HCT116 (cell line): ENCODE measurements at regions not wholly inside any gene's neighbourhood (a gene's known extent, or its start where the extent isn't known, plus 50 kb on each side); places are given as distances from the start of the nearest gene placed in this dataset.

Experiments used
- ATAC-seq: fragments of 200-7000 bp; cut with Tn5 transposase; 2 replicates; pipeline ENCODE4 v1.9.1; 2020; ENCODE audit warnings: mild to moderate bottlenecking, moderate library complexity
- BruUV-seq: library from RNA; stranded (reverse); fragments of 400-500 nt; replicated peaks from 2 replicates; lab custom pipeline; 2021; lab: Mats Ljungman, UMichigan
- CTCF ChIA-PET: fragments of 300-600 bp; sonication (Branson Sonifier 250); formaldehyde crosslinking; loops from one replicate; lab custom pipeline; 2021; ENCODE audit warnings: antibody characterized with exemption; lab: Charles Lee
- POLR2A ChIA-PET: fragments of 300-600, 350-600 bp; sonication (Branson Sonifier 250); formaldehyde crosslinking; loops from one replicate; lab custom pipeline; 2021; ENCODE audit warnings: antibody characterized with exemption; lab: Charles Lee
- RAD21 ChIA-PET, 2 experiments: fragments of 300-600 bp; sonication (Branson Sonifier 250); formaldehyde crosslinking; loops; one replicate each; lab custom pipeline; 2023; ENCODE audit warnings: low total read pairs in 2 of 2; ENCODE audit not compliant: uncharacterized antibody in 2 of 2, unreplicated experiment in 2 of 2, low non-redundant PET in 1 of 2; lab: Charles Lee
- DNase-seq: peaks from one replicate; pipeline ENCODE4 v3.0.0-alpha.2; 2010; ENCODE audit warnings: low read depth, low spot score
- H2AFZ ChIP-seq: fragments of 200-600 bp; shearing (Covaris generic), sonication (generic); 2 replicates; pipeline ENCODE4 v1.6.1; 2017; ENCODE audit warnings: low read depth, mixed run types, mixed read lengths, antibody characterized with exemption, low read length; ENCODE audit not compliant: poor library complexity, severe bottlenecking
- H3K27ac ChIP-seq: 2 replicates; pipeline ENCODE4 v1.5.1; 2012; ENCODE audit warnings: low read depth, low read length
- H3K27me3 ChIP-seq: fragments of 200-600 bp; sonication (generic); 2 replicates; pipeline ENCODE4 v1.6.1; 2016; ENCODE audit warnings: mixed run types, low read length, mixed read lengths; ENCODE audit not compliant: insufficient read depth
- H3K36me3 ChIP-seq, 2 experiments: fragments of 200-500 bp in 1 of 2; fragments of 200-600 bp in 1 of 2; sonication (Bioruptor generic) in 1 of 2; sonication (generic) in 1 of 2; 2 replicates each; pipeline versions ENCODE4 v1.5.1 to v1.6.1; 2014 to 2016; ENCODE audit warnings: low read length in 2 of 2, inconsistent platforms in 1 of 2, mixed read lengths in 1 of 2, mixed run types in 1 of 2; ENCODE audit not compliant: insufficient read depth in 2 of 2, control insufficient read depth in 1 of 2
- H3K4me1 ChIP-seq, 2 experiments: fragments of 200-600 bp in 1 of 2; sonication (generic) in 1 of 2; 2 replicates each; pipeline versions ENCODE4 v1.5.1 to v1.6.1; 2012 to 2017; ENCODE audit warnings: low read length in 2 of 2, inconsistent platforms in 1 of 2, mild to moderate bottlenecking in 1 of 2, mixed read lengths in 1 of 2, mixed run types in 1 of 2, moderate library complexity in 1 of 2; ENCODE audit not compliant: insufficient read depth in 2 of 2, control insufficient read depth in 1 of 2
- H3K4me2 ChIP-seq: fragments of 200-600 bp; sonication (generic); 2 replicates; pipeline ENCODE4 v1.6.1; 2017; ENCODE audit warnings: mixed run types, low read length, mixed read lengths
- H3K4me3 ChIP-seq, 2 experiments: fragments of 200-600 bp in 1 of 2; sonication (generic) in 1 of 2; replicated peaks in 1 of 2; 2 replicates each; pipeline ENCODE4 v1.5.1; 2011 to 2016; ENCODE audit warnings: low read length in 2 of 2, control low read depth in 1 of 2, low read depth in 1 of 2, mild to moderate bottlenecking in 1 of 2, mixed read lengths in 1 of 2, mixed run types in 1 of 2
- H3K79me2 ChIP-seq: fragments of 200-600 bp; sonication (generic); 2 replicates; pipeline ENCODE4 v1.6.1; 2017; ENCODE audit warnings: mild to moderate bottlenecking, mixed run types, low read length, moderate library complexity, mixed read lengths; ENCODE audit not compliant: insufficient read depth
- H3K9ac ChIP-seq: fragments of 200-600 bp; sonication (generic); 2 replicates; pipeline ENCODE4 v1.6.1; 2016; ENCODE audit warnings: low read length, mixed read lengths
- H3K9me2 ChIP-seq: fragments of 200-600 bp; sonication (generic), shearing (Covaris generic); 2 replicates; pipeline ENCODE4 v1.6.1; 2017; ENCODE audit warnings: mixed run types, mild to moderate bottlenecking, moderate library complexity; ENCODE audit not compliant: insufficient read depth
- H3K9me3 ChIP-seq, 2 experiments: fragments of 200-500 bp in 1 of 2; fragments of 200-600 bp in 1 of 2; sonication (Bioruptor generic) in 1 of 2; sonication (generic) in 1 of 2; 2 replicates each; pipeline ENCODE4 v1.6.1; 2014 to 2017; ENCODE audit warnings: low read length in 2 of 2, mixed read lengths in 2 of 2, inconsistent platforms in 1 of 2, low read depth in 1 of 2, mild to moderate bottlenecking in 1 of 2, mixed run types in 1 of 2, moderate library complexity in 1 of 2; ENCODE audit not compliant: control insufficient read depth in 1 of 2, insufficient read depth in 1 of 2
- H4K20me1 ChIP-seq: fragments of 200-600 bp; sonication (generic), shearing (Covaris generic); 2 replicates; pipeline ENCODE4 v1.6.1; 2017; ENCODE audit warnings: mixed run types, mild to moderate bottlenecking, moderate library complexity; ENCODE audit not compliant: insufficient read depth
- CEBPB ChIP-seq: IDR thresholded peaks from 2 replicates; pipeline ENCODE4 v1.6.1; 2012; ENCODE audit warnings: low read depth
- ELF1 ChIP-seq: IDR thresholded peaks from 2 replicates; pipeline ENCODE4 v1.6.1; 2012; ENCODE audit warnings: low read depth, borderline replicate concordance
- EZH2phosphoT487 ChIP-seq: fragments of 200-600 bp; IDR thresholded peaks from 2 replicates; pipeline ENCODE4 v1.6.1; 2018; ENCODE audit warnings: antibody characterized with exemption, borderline replicate concordance
- MAX ChIP-seq: IDR thresholded peaks from 2 replicates; pipeline ENCODE4 v1.6.1; 2012
- POLR2A ChIP-seq: IDR thresholded peaks from 2 replicates; pipeline ENCODE4 v1.7.0; 2011; ENCODE audit warnings: borderline replicate concordance; ENCODE audit not compliant: insufficient read depth, insufficient read length; ENCODE audit errors: extremely low read depth
- SRF ChIP-seq: IDR thresholded peaks from 2 replicates; pipeline ENCODE4 v1.6.1; 2012; ENCODE audit warnings: low read depth
- TCF7L2 ChIP-seq: IDR thresholded peaks from 2 replicates; pipeline ENCODE4 v1.7.0; 2011; ENCODE audit warnings: borderline replicate concordance, inconsistent platforms; ENCODE audit not compliant: insufficient read depth, insufficient read length; ENCODE audit errors: extremely low read depth
- YY1 ChIP-seq: IDR thresholded peaks from 2 replicates; pipeline ENCODE4 v1.6.1; 2011; ENCODE audit warnings: low read length, low read depth, moderate library complexity, mild to moderate bottlenecking; ENCODE audit not compliant: insufficient replicate concordance; ENCODE audit errors: extremely low read depth
- ZBTB33 ChIP-seq: IDR thresholded peaks from 2 replicates; pipeline ENCODE4 v1.6.1; 2011; ENCODE audit warnings: mild to moderate bottlenecking, low read length, moderate library complexity; ENCODE audit not compliant: insufficient replicate concordance; ENCODE audit errors: extremely low read depth
- ZFX ChIP-seq: fragments of 450-650 bp; IDR thresholded peaks from 2 replicates; pipeline ENCODE4 v1.6.1; 2017
- ZNF274 ChIP-seq: fragments of 200-500 bp; sonication (Bioruptor generic); IDR thresholded peaks from 2 replicates; pipeline ENCODE4 v1.6.1; 2014; ENCODE audit warnings: mild to moderate bottlenecking, low read depth, low read length, inconsistent platforms
- intact Hi-C: fragments of 100-400 bp; cut with micrococcal nuclease; formaldehyde crosslinking; loops from 2 replicates; pipeline ENCODE4 v1.10.0; 2022
- TF ChIP-seq, protein P1 (sequence below): IDR thresholded peaks from 2 replicates; pipeline ENCODE4 v1.6.1; 2012

GRCh38 chr6:105907991-105908390 is 178.1 kb upstream of the PRDM1 start:
- Histone ChIP-seq H2AFZ (no peak overlapping the region), H4K20me1 (no peaks in the 10 kb centered on the region), H3K27ac (no peak overlapping the region), H3K36me3 (no peaks in the 10 kb centered on the region), H3K9me3 (no peaks in the 10 kb centered on the region), H3K4me3 (no peak overlapping the region), H3K4me1 (no peaks in the 10 kb centered on the region), H3K27me3 (no peaks in the 10 kb centered on the region), H3K9me2 (no peaks in the 10 kb centered on the region), H3K9ac (no peak overlapping the region), H3K79me2 (no peaks in the 10 kb centered on the region), H3K4me2 (no peak overlapping the region)
- BruUV-seq: no TSS peak
- TF ChIP-seq POLR2A (no peak), ZFX (no peak), ZNF274 (no peak), EZH2phosphoT487 (no peak), MAX (no peak), SRF (no peak)
- TF ChIP-seq, protein P1, sequence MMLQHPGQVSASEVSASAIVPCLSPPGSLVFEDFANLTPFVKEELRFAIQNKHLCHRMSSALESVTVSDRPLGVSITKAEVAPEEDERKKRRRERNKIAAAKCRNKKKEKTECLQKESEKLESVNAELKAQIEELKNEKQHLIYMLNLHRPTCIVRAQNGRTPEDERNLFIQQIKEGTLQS: no peak
- no peak for ATAC-seq
- RAD21 ChIA-PET: no interaction called here
- POLR2A ChIA-PET: no interaction called here
- CTCF ChIA-PET: no interaction called here
- intact Hi-C loops: no loop called here
- no peak for DNase-seq

DNA sequence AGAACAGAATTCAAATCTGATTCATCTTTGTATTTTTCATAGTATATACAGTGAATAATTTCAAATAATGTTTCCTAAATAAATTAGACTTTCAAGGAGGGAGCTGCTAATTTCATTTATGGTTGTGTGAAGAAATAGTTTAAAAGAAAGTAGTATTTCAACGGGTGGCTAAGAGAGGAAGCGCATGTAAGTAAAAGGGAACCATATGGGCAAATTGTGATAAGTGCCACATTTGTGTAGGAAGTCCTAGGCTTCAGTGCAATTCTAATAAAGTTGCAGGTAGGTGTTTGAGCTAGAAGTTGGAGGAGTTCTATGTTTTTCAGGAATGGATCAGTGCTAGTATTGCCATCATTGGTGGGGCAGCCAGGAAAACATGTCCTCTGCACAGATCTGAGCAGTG is 178.8 kb upstream of the PRDM1 start:
- Histone ChIP-seq H3K4me3 (no peak overlapping the region), H3K36me3 (no peaks in the 10 kb centered on the region), H3K27me3 (no peaks in the 10 kb centered on the region), H3K4me2 (no peak overlapping the region), H3K4me1 (no peaks in the 10 kb centered on the region), H3K9me3 (no peaks in the 10 kb centered on the region), H4K20me1 (no peaks in the 10 kb centered on the region), H3K9ac (no peak overlapping the region), H3K27ac (no peak overlapping the region), H3K79me2 (no peaks in the 10 kb centered on the region), H3K9me2 (no peaks in the 10 kb centered on the region), H2AFZ (no peak overlapping the region)
- DNase-seq: no peak
- intact Hi-C loops: no loop called here
- no peak for ATAC-seq
- RAD21 ChIA-PET: no interaction called here
- TF ChIP-seq ZNF274: no peak
- TF ChIP-seq ELF1: no peak
- no peak for TF ChIP-seq ZBTB33
- TF ChIP-seq MAX: no peak
- TF ChIP-seq TCF7L2: no peak
- TF ChIP-seq YY1: no peak
- TF ChIP-seq CEBPB: no peak
- CTCF ChIA-PET: no interaction called here
- POLR2A ChIA-PET: no interaction called here
- BruUV-seq: no TSS peak
